Lower lobe of right lung (tissue), 2 donors: ENCODE measurements at regions not wholly inside any gene's neighbourhood (a gene's known extent, or its start where the extent isn't known, plus 50 kb on each side); places are given as distances from the start of the nearest gene placed in this dataset.

Experiments used
- ATAC-seq, 2 donors: fragments of 200-7000 bp; cut with Tn5 transposase; one replicate each; pipeline ENCODE4 v1.9.1; 2020 to 2022; ENCODE audit warnings: mild to moderate bottlenecking in 2 of 2, moderate library complexity in 2 of 2
- DNase-seq: peaks from one replicate; pipeline ENCODE4 v3.0.0-alpha.2; 2020
- H3K27ac ChIP-seq: fragments of 200-600 bp; one replicate; pipeline ENCODE4 v1.8.0; 2022
- H3K27me3 ChIP-seq: fragments of 200-600 bp; one replicate; pipeline ENCODE4 v1.8.0; 2022; ENCODE audit warnings: low read depth
- H3K36me3 ChIP-seq: fragments of 200-600 bp; one replicate; pipeline ENCODE4 v1.8.0; 2022; ENCODE audit warnings: mild to moderate bottlenecking
- H3K4me1 ChIP-seq: fragments of 200-600 bp; one replicate; pipeline ENCODE4 v1.8.0; 2022
- H3K4me3 ChIP-seq: fragments of 200-600 bp; one replicate; pipeline ENCODE4 v1.8.0; 2022; ENCODE audit warnings: mild to moderate bottlenecking
- H3K9me3 ChIP-seq: fragments of 200-600 bp; one replicate; pipeline ENCODE4 v1.8.0; 2022
- CTCF ChIP-seq: fragments of 200-600 bp; IDR thresholded peaks from one replicate; pipeline ENCODE4 v1.8.0; 2022; ENCODE audit warnings: antibody characterized with exemption, mild to moderate bottlenecking
- intact Hi-C: fragments of 100-400 bp; cut with DNase I; formaldehyde crosslinking; loops from one replicate; pipeline ENCODE4 v1.11.0; 2022
- donor health status: DM: no; HTN: yes; CAD: no; lungs with severe emphysema.

- no peak for TF ChIP-seq CTCF
- Histone ChIP-seq H3K9me3 (no peaks in the 10 kb centered on the region), H3K27me3 (no peaks in the 10 kb centered on the region), H3K4me3 (no peak overlapping the region), H3K4me1 (no peaks in the 10 kb centered on the region), H3K36me3 (no peaks in the 10 kb centered on the region), H3K27ac (no peak overlapping the region)
- intact Hi-C loops = no loop called here
- ATAC-seq (no peak), DNase-seq (no peak)
Observed at GRCh38 chr1:177847843-177848242, 122.0 kb downstream of the SEC16B start.

- TF ChIP-seq CTCF = no peak
- ATAC-seq = no peak
- Histone ChIP-seq H3K36me3 (no peaks in the 10 kb centered on the region), H3K4me1 (no peaks in the 10 kb centered on the region), H3K9me3 (no peaks in the 10 kb centered on the region), H3K4me3 (no peak overlapping the region), H3K27me3 (no peaks in the 10 kb centered on the region), H3K27ac (no peak overlapping the region)
- DNase-seq = no peak
- intact Hi-C loops = no loop called here
Observed at GRCh38 chr1:177838907-177839485, 130.9 kb downstream of the SEC16B start.

DNA sequence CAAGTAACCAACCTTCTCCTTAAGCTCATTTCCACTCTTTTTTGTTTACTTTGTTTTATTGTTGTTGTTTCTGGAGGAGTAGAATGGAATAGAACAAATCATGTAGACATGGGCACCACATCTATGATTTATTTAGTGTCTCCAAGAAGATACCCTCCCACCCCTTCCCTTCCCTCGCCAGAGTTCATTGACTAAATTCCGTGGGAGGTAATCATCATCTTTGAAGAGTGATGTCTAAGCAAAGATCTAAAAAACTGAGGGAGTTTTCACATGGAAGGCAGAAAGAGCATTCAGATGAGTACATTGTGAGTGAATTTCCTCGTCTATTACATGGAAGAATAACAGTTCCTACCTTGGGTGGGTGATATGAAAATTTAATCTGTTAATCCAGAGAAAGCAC lies 136.2 kb downstream of the SEC16B start:
- Histone ChIP-seq H3K4me3 (no peak overlapping the region), H3K27ac (no peak overlapping the region), H3K27me3 (no peaks in the 10 kb centered on the region), H3K9me3 (no peaks in the 10 kb centered on the region), H3K36me3 (no peaks in the 10 kb centered on the region), H3K4me1 (no peaks in the 10 kb centered on the region)
- ATAC-seq (no peak), DNase-seq (no peak)
- TF ChIP-seq CTCF = no peak
- intact Hi-C loops = no loop called here

- no peaks in the 10 kb centered on the region for H3K4me1 ChIP-seq
- no peaks in the 10 kb centered on the region for H3K9me3 ChIP-seq
- intact Hi-C loops = no loop called here
- no peaks in the 10 kb centered on the region for H3K27me3 ChIP-seq
- no peak overlapping the region for H3K27ac ChIP-seq
- ATAC-seq (no peak), DNase-seq (no peak)
- no peak overlapping the region for H3K4me3 ChIP-seq
- TF ChIP-seq CTCF = no peak
- H3K36me3 ChIP-seq = no peaks in the 10 kb centered on the region
Observed at GRCh38 chr1:177830531-177831135, 139.2 kb downstream of the SEC16B start.

- no peak overlapping the region for H3K4me3 ChIP-seq
- no peak for TF ChIP-seq CTCF
- no peak for ATAC-seq
- H3K9me3 ChIP-seq = no peaks in the 10 kb centered on the region
- DNase-seq = no peak
- H3K27me3 ChIP-seq = no peaks in the 10 kb centered on the region
- intact Hi-C loops = no loop called here
- H3K27ac ChIP-seq = no peak overlapping the region
- no peaks in the 10 kb centered on the region for H3K36me3 ChIP-seq
- no peaks in the 10 kb centered on the region for H3K4me1 ChIP-seq
Observed at GRCh38 chr1:177825276-177825901, 144.5 kb downstream of the SEC16B start.
